PC-3 (cell line): ENCODE measurements at regions not wholly inside any gene's neighbourhood (a gene's known extent, or its start where the extent isn't known, plus 50 kb on each side); places are given as distances from the start of the nearest gene placed in this dataset.

Source experiments
- CTCF ChIP-seq: fragments of 300-600 bp; sonication (generic); conservative IDR thresholded peaks from 2 replicates; pipeline ENCODE4 v1.5.1; 2017; ENCODE audit warnings: antibody characterized with exemption, low read depth, mild to moderate bottlenecking, low read length
- EZH2phosphoT487 ChIP-seq: fragments of 300-600 bp; sonication (generic); IDR thresholded peaks from 2 replicates; pipeline ENCODE4 v1.6.1; 2018; ENCODE audit warnings: mild to moderate bottlenecking, antibody characterized with exemption, low read length, borderline replicate concordance

GRCh38 chr1:29523576-29523975 is 287.3 kb downstream of the PTPRU start:
- no peak for TF ChIP-seq EZH2phosphoT487
- TF ChIP-seq CTCF: no peak
